ENCODE measurements at regions not wholly inside any gene's neighbourhood (a gene's known extent, or its start where the extent isn't known, plus 50 kb on each side); places are given as distances from the start of the nearest gene placed in this dataset.

- no peaks in the 10 kb centered on the region for H3K9me3 Mint-ChIP-seq
- Histone ChIP-seq H3K9me2 (ENCODE audit: insufficient read depth) (no peaks in the 10 kb centered on the region), H3K4me1 (ENCODE audit: insufficient read depth) (no peaks in the 10 kb centered on the region), H4K20me1 (replicated peaks; ENCODE audit: insufficient read depth) (no peaks in the 10 kb centered on the region), H3K79me2 (replicated peaks; ENCODE audit: insufficient read depth) (no peaks in the 10 kb centered on the region), H3K4me2 (no peak overlapping the region), H3K4me3 (no peak overlapping the region), H3K36me3 (ENCODE audit: insufficient read depth) (no peaks in the 10 kb centered on the region), H3F3A (replicated peaks; ENCODE audit: low read depth) (no peaks in the 10 kb centered on the region), H3K27me3 (ENCODE audit: insufficient read depth) (no peaks in the 10 kb centered on the region), H2AFZ (no peak overlapping the region), H3K27ac (ENCODE audit: low read depth) (no peak overlapping the region)
- H3K36me3 Mint-ChIP-seq (ENCODE audit: low read depth): no peaks in the 10 kb centered on the region
- no peak for TF ChIP-seq NANOG (IDR thresholded peaks at IDR 0.05; ENCODE audit: borderline replicate concordance)
- no peak for TF ChIP-seq REST (IDR thresholded peaks at IDR 0.05; ENCODE audit: unreplicated experiment)
- TF ChIP-seq, protein P1, sequence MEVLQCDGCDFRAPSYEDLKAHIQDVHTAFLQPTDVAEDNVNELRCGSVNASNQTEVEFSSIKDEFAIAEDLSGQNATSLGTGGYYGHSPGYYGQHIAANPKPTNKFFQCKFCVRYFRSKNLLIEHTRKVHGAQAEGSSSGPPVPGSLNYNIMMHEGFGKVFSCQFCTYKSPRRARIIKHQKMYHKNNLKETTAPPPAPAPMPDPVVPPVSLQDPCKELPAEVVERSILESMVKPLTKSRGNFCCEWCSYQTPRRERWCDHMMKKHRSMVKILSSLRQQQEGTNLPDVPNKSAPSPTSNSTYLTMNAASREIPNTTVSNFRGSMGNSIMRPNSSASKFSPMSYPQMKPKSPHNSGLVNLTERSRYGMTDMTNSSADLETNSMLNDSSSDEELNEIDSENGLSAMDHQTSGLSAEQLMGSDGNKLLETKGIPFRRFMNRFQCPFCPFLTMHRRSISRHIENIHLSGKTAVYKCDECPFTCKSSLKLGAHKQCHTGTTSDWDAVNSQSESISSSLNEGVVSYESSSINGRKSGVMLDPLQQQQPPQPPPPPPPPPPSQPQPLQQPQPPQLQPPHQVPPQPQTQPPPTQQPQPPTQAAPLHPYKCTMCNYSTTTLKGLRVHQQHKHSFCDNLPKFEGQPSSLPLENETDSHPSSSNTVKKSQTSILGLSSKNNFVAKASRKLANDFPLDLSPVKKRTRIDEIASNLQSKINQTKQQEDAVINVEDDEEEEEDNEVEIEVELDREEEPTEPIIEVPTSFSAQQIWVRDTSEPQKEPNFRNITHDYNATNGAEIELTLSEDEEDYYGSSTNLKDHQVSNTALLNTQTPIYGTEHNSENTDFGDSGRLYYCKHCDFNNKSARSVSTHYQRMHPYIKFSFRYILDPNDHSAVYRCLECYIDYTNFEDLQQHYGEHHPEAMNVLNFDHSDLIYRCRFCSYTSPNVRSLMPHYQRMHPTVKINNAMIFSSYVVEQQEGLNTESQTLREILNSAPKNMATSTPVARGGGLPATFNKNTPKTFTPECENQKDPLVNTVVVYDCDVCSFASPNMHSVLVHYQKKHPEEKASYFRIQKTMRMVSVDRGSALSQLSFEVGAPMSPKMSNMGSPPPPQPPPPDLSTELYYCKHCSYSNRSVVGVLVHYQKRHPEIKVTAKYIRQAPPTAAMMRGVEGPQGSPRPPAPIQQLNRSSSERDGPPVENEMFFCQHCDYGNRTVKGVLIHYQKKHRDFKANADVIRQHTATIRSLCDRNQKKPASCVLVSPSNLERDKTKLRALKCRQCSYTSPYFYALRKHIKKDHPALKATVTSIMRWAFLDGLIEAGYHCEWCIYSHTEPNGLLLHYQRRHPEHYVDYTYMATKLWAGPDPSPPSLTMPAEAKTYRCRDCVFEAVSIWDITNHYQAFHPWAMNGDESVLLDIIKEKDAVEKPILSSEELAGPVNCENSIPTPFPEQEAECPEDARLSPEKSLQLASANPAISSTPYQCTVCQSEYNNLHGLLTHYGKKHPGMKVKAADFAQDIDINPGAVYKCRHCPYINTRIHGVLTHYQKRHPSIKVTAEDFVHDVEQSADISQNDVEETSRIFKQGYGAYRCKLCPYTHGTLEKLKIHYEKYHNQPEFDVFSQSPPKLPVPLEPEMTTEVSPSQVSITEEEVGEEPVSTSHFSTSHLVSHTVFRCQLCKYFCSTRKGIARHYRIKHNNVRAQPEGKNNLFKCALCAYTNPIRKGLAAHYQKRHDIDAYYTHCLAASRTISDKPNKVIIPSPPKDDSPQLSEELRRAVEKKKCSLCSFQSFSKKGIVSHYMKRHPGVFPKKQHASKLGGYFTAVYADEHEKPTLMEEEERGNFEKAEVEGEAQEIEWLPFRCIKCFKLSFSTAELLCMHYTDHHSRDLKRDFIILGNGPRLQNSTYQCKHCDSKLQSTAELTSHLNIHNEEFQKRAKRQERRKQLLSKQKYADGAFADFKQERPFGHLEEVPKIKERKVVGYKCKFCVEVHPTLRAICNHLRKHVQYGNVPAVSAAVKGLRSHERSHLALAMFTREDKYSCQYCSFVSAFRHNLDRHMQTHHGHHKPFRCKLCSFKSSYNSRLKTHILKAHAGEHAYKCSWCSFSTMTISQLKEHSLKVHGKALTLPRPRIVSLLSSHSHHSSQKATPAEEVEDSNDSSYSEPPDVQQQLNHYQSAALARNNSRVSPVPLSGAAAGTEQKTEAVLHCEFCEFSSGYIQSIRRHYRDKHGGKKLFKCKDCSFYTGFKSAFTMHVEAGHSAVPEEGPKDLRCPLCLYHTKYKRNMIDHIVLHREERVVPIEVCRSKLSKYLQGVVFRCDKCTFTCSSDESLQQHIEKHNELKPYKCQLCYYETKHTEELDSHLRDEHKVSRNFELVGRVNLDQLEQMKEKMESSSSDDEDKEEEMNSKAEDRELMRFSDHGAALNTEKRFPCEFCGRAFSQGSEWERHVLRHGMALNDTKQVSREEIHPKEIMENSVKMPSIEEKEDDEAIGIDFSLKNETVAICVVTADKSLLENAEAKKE (CRISPR knock-in tag; IDR thresholded peaks at IDR 0.05): no peak
- no peak for TF ChIP-seq ZNF114 (CRISPR knock-in tag; IDR thresholded peaks at IDR 0.05)
- no peak for TF ChIP-seq JUNB (IDR thresholded peaks at IDR 0.05; ENCODE audit: unreplicated experiment)
- no peak for TF ChIP-seq STAT1 (IDR thresholded peaks at IDR 0.05; ENCODE audit: unreplicated experiment)
- no peak for TF ChIP-seq CREB1 (CRISPR knock-in tag; IDR thresholded peaks at IDR 0.05; ENCODE audit: low read depth)
- TF ChIP-seq POLR2AphosphoS5 (IDR thresholded peaks at IDR 0.05; ENCODE audit: low read depth): no peak
- no peak for TF ChIP-seq ZNF331 (CRISPR knock-in tag; IDR thresholded peaks at IDR 0.05; ENCODE audit: low read depth)
- TF ChIP-seq ETS1 (IDR thresholded peaks at IDR 0.05): no peak
- TF ChIP-seq EZH2phosphoT487 (IDR thresholded peaks at IDR 0.05; ENCODE audit: unreplicated experiment): no peak
- TF ChIP-seq CTCF (conservative IDR thresholded peaks at IDR 0.05; ENCODE audit: low read depth in 2 of 2): no peak
- TF ChIP-seq EZH2 (IDR thresholded peaks at IDR 0.05; ENCODE audit: low read depth, unreplicated experiment): no peak
- H3K4me3 Mint-ChIP-seq: no peak overlapping the region
- H3K27ac Mint-ChIP-seq: no peak overlapping the region
- no peaks in the 10 kb centered on the region for H3K4me1 Mint-ChIP-seq
- no peaks in the 10 kb centered on the region for H3K27me3 Mint-ChIP-seq (ENCODE audit: insufficient read depth, low read depth, poor library complexity)
- DNase-seq (ENCODE audit: low spot score) (no peak), ATAC-seq (no peak)
These were observed 120.9 kb upstream of the CAND1 start for GRCh38 chr12:67148265-67148664.
